Sigmoid colon (tissue), 6 donors: ENCODE measurements at regions not wholly inside any gene's neighbourhood (a gene's known extent, or its start where the extent isn't known, plus 50 kb on each side); places are given as distances from the start of the nearest gene placed in this dataset.

Experiments used
- DNase-seq: peaks from one replicate; pipeline ENCODE4 v3.0.0-alpha.2; 2019
- H3K27ac ChIP-seq, 4 donors: fragments of 200-600 bp; sonication (generic); one replicate each; pipeline ENCODE4 v1.5.1; 2016 to 2019; ENCODE audit warnings: mild to moderate bottlenecking in 1 of 4
- H3K27me3 ChIP-seq, 3 donors: fragments of 200-600 bp; sonication (generic); one replicate each; pipeline ENCODE4 v1.5.1; 2019; ENCODE audit warnings: mild to moderate bottlenecking in 1 of 3
- H3K36me3 ChIP-seq, 4 donors: fragments of 200-600 bp; sonication (generic); one replicate each; pipeline ENCODE4 v1.5.1; 2016 to 2019
- H3K4me1 ChIP-seq, 4 donors: fragments of 200-600 bp; sonication (generic); one replicate each; pipeline ENCODE4 v1.5.1; 2017 to 2019
- H3K4me3 ChIP-seq, 4 donors: fragments of 200-600 bp; sonication (generic); one replicate each; pipeline ENCODE4 v1.5.1; 2017 to 2019; ENCODE audit warnings: mild to moderate bottlenecking in 2 of 4, moderate library complexity in 1 of 4
- H3K9me3 ChIP-seq, 4 donors: fragments of 200-600 bp in 3 of 4; sonication (generic) in 3 of 4; one replicate each; pipeline versions ENCODE4 v1.5.1 to v1.6.1; 2013 to 2019
- CTCF ChIP-seq, 4 experiments: fragments of 450-650 bp in 3 of 4; fragments of 200-600 bp in 1 of 4; IDR thresholded peaks; one replicate each; pipeline ENCODE4 v1.5.1; 2016 to 2019; ENCODE audit warnings: antibody characterized with exemption in 4 of 4, mild to moderate bottlenecking in 3 of 4, moderate library complexity in 2 of 4
- EP300 ChIP-seq, 4 donors: sonication (generic); formaldehyde crosslinking; IDR thresholded peaks; one replicate each; pipeline ENCODE4 v1.6.1; 2017; ENCODE audit warnings: antibody characterized with exemption in 4 of 4
- POLR2A ChIP-seq, 2 donors: fragments of 450-650 bp; IDR thresholded peaks; one replicate each; pipeline ENCODE4 v1.6.1; 2016; ENCODE audit warnings: antibody characterized with exemption in 2 of 2, mild to moderate bottlenecking in 2 of 2, moderate library complexity in 2 of 2
- POLR2AphosphoS5 ChIP-seq, 4 donors: sonication (generic); formaldehyde crosslinking; IDR thresholded peaks; one replicate each; pipeline ENCODE4 v1.6.1; 2017; ENCODE audit warnings: antibody characterized with exemption in 4 of 4
- WGBS, 2 donors: extraction: QIAGEN DNeasy Blood & Tissue Kit; methylation state at CpG; one replicate each; pipeline ENCODE4 v1.1.7; 2013; 5-methylcytosine and 5-hydroxymethylcytosine counted together
- intact Hi-C: fragments of 100-400 bp; cut with DNase I; formaldehyde crosslinking; loops from one replicate; pipeline ENCODE4 v1.15.1; 2023
- donor health status: healthy with polysubstance abuse.
- donor health status: healthy.

DNA sequence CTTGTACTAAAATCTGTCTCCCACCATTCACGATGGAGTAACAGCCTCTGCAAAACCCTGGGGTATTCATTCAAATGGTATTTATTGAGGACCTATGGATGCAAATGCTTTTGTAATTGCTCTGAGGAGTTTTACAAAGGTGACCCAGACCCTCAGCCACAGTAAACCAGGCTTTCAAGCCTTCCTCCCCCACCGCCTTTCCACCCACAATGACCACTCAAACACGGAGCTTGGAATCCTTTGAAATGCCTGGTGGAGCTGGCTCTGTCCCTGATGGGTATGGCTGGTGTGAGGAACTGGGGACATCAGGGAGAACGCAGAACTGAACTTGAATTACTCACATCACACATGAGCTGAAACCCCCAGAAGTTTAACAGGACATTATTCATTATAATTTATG lies 246.4 kb downstream of the CDH26 start:
- intact Hi-C loops, result no loop called here
- Histone ChIP-seq H3K9me3 (no peaks in the 10 kb centered on the region), H3K36me3 (no peaks in the 10 kb centered on the region), H3K4me1 (no peaks in the 10 kb centered on the region), H3K4me3 (no peak overlapping the region), H3K27ac (no peak overlapping the region), H3K27me3 (peaks cover 0 to 4% (median 0%) of the 10 kb centered on the region in 3 donors)
- TF ChIP-seq POLR2AphosphoS5 (IDR thresholded peaks at IDR 0.05) (no peak), POLR2A (IDR thresholded peaks at IDR 0.05) (no peak), EP300 (IDR thresholded peaks at IDR 0.05) (no peak), CTCF (IDR thresholded peaks at IDR 0.05) (no peak)
- 53 to 66% methylated on average over 4 of the region's 4 CpGs for WGBS, 2 donors
- no peak for DNase-seq

- H3K36me3 ChIP-seq, result no peaks in the 10 kb centered on the region
- TF ChIP-seq POLR2A (IDR thresholded peaks at IDR 0.05), result no peak
- no peak for TF ChIP-seq EP300 (IDR thresholded peaks at IDR 0.05)
- TF ChIP-seq POLR2AphosphoS5 (IDR thresholded peaks at IDR 0.05), result no peak
- TF ChIP-seq CTCF (IDR thresholded peaks at IDR 0.05), result no peak
- no peaks in the 10 kb centered on the region for H3K4me1 ChIP-seq
- H3K27ac ChIP-seq, result no peak overlapping the region
- DNase-seq, result no peak
- no peak overlapping the region for H3K4me3 ChIP-seq
- 33 to 58% methylated on average over 3 of the region's 3 CpGs for WGBS, 2 donors
- intact Hi-C loops, result no loop called here
- H3K27me3 ChIP-seq, result peaks cover 0 to 4% (median 0%) of the 10 kb centered on the region in 3 donors
- H3K9me3 ChIP-seq, result no peaks in the 10 kb centered on the region
Measured at GRCh38 chr20:60206259-60206658, 248.0 kb downstream of the CDH26 start.

DNA sequence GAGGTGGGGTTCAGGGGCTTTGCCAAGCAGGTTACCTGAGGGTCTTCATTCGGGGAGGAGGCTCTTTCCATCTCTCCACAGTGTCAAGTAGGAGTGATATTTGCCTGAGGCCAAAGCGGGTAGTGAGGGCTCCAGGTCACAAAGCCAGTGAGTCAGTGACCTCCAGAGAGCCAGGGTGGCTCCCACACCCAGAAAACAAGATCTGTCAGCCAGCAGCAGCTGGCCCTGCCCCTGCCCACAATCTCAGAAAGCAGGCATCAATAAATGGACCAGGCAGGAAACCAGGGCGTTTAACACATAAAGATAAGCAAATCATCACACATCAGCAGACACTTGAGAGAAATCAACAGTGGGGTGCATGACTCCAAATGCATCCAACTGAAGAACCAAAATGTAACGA lies 250.8 kb downstream of the CDH26 start:
- peaks cover 0 to 18% (median 2%) of the 10 kb centered on the region in 3 donors for H3K27me3 ChIP-seq
- WGBS, 2 donors, result 30 to 49% methylated on average over 4 of the region's 4 CpGs
- no peak for DNase-seq
- no peak overlapping the region for H3K27ac ChIP-seq
- no peaks in the 10 kb centered on the region for H3K36me3 ChIP-seq
- TF ChIP-seq POLR2A (IDR thresholded peaks at IDR 0.05) (no peak), POLR2AphosphoS5 (IDR thresholded peaks at IDR 0.05) (no peak), EP300 (IDR thresholded peaks at IDR 0.05) (no peak), CTCF (IDR thresholded peaks at IDR 0.05) (no peak)
- no peaks in the 10 kb centered on the region for H3K9me3 ChIP-seq
- intact Hi-C loops, result no loop called here
- no peaks in the 10 kb centered on the region for H3K4me1 ChIP-seq
- H3K4me3 ChIP-seq, result no peak overlapping the region

DNA sequence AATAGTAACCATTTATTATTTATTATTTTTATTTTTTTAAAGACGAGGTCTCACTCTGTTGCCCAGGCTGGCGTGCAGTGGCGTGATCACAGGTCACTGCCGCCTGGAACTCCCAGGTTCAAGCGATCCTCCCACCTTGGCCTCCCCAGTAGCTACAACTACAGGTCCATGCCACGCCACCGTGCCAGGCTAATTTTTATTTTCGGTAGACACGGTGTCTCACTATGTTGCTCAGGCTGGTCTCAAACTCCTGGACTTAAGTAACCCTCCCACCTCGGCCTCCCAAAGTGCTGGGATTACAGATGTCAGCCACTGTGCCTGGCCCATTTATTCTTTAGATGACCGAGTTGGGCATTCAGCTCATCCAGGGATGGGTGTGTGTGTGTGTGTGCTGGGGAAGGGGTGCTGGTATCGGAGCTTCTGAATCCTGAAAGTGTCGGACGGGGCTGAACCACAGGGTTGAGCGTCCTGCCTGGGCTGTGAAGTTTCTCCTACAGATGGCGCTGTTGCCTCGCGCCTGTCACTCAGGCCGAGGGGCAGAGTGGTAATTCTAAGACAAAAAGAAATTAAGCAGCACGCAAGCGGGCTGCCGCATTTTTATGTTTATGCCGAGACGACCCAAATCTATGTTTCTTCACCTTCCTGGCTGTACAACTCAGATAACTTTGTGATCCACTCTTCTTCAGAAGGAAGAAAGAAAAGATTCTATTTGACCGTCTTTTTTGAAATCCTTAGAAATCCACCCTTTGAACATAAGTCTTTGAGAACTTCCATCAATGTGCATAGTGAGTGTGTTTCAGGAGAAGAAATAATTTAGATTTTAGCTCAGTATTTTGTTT lies 252.8 kb downstream of the CDH26 start:
- TF ChIP-seq POLR2AphosphoS5 (IDR thresholded peaks at IDR 0.05), result no peak
- TF ChIP-seq EP300 (IDR thresholded peaks at IDR 0.05), result no peak
- no peak for TF ChIP-seq POLR2A (IDR thresholded peaks at IDR 0.05)
- TF ChIP-seq CTCF (IDR thresholded peaks at IDR 0.05), result peak in 3 of 4 experiments; percentile 52 to 68 (median 56)
- no peaks in the 10 kb centered on the region for H3K9me3 ChIP-seq
- H3K4me1 ChIP-seq, result no peaks in the 10 kb centered on the region
- no peak overlapping the region for H3K4me3 ChIP-seq
- DNase-seq, result no peak
- WGBS, 2 donors, result 33 to 40% methylated on average over 25 of the region's 25 CpGs
- no peak overlapping the region for H3K27ac ChIP-seq
- intact Hi-C loops, result loop anchor here (5.0 kb wide), 1 partner anchor 1686 kb away; no protein-coding TSS in a partner anchor
- H3K27me3 ChIP-seq, result peaks cover 0 to 17% (median 4%) of the 10 kb centered on the region in 3 donors
- no peaks in the 10 kb centered on the region for H3K36me3 ChIP-seq
